HG02981 (cell line): ENCODE measurements at regions not wholly inside any gene's neighbourhood (a gene's known extent, or its start where the extent isn't known, plus 50 kb on each side); places are given as distances from the start of the nearest gene placed in this dataset.

Experiments used
- ATAC-seq: cut with Tn5 transposase; IDR thresholded peaks from one replicate; pipeline ENCODE4 v1.9.1; 2021; ENCODE audit warnings: mild to moderate bottlenecking, moderate library complexity; ENCODE audit not compliant: unreplicated experiment

GRCh38 chr6:88388589-88388988 is 222.4 kb upstream of the CNR1 start:
- ATAC-seq = no peak

GRCh38 chr6:88386167-88386566 is 220.0 kb upstream of the CNR1 start:
- ATAC-seq = no peak

GRCh38 chr6:88383183-88383582 is 217.0 kb upstream of the CNR1 start:
- ATAC-seq = no peak

GRCh38 chr6:88381289-88381642 is 215.1 kb upstream of the CNR1 start:
- no peak for ATAC-seq

- ATAC-seq = no peak
Measured at GRCh38 chr6:88380618-88381288, 214.6 kb upstream of the CNR1 start.

- no peak for ATAC-seq
Measured at GRCh38 chr6:88380083-88380482, 213.9 kb upstream of the CNR1 start.

- ATAC-seq = no peak
Measured at GRCh38 chr6:88378639-88379038, 212.5 kb upstream of the CNR1 start.

- no peak for ATAC-seq
Measured at GRCh38 chr6:88377976-88378568, 211.9 kb upstream of the CNR1 start.

GRCh38 chr6:88376768-88377387 is 210.7 kb upstream of the CNR1 start:
- no peak for ATAC-seq

GRCh38 chr6:88376197-88376596 is 210.1 kb upstream of the CNR1 start:
- ATAC-seq = no peak

GRCh38 chr6:88374553-88374952 is 208.4 kb upstream of the CNR1 start:
- no peak for ATAC-seq

GRCh38 chr6:88371480-88371879 is 205.3 kb upstream of the CNR1 start:
- no peak for ATAC-seq

- ATAC-seq = no peak
Measured at GRCh38 chr6:88370127-88370710, 204.1 kb upstream of the CNR1 start.

GRCh38 chr6:88369262-88369661 is 203.1 kb upstream of the CNR1 start:
- ATAC-seq = no peak

GRCh38 chr6:88368071-88368787 is 202.1 kb upstream of the CNR1 start:
- no peak for ATAC-seq

- no peak for ATAC-seq
Measured at GRCh38 chr6:88367248-88367647, 201.1 kb upstream of the CNR1 start.

GRCh38 chr6:88366672-88367071 is 200.5 kb upstream of the CNR1 start:
- no peak for ATAC-seq

GRCh38 chr6:88365656-88366055 is 199.5 kb upstream of the CNR1 start:
- no peak for ATAC-seq

GRCh38 chr6:88365230-88365629 is 199.1 kb upstream of the CNR1 start:
- no peak for ATAC-seq

GRCh38 chr6:88361754-88362153 is 195.6 kb upstream of the CNR1 start:
- ATAC-seq = no peak

GRCh38 chr6:88361298-88361697 is 195.2 kb upstream of the CNR1 start:
- ATAC-seq = no peak
